ENCODE measurements at regions not wholly inside any gene's neighbourhood (a gene's known extent, or its start where the extent isn't known, plus 50 kb on each side); places are given as distances from the start of the nearest gene placed in this dataset.

DNA sequence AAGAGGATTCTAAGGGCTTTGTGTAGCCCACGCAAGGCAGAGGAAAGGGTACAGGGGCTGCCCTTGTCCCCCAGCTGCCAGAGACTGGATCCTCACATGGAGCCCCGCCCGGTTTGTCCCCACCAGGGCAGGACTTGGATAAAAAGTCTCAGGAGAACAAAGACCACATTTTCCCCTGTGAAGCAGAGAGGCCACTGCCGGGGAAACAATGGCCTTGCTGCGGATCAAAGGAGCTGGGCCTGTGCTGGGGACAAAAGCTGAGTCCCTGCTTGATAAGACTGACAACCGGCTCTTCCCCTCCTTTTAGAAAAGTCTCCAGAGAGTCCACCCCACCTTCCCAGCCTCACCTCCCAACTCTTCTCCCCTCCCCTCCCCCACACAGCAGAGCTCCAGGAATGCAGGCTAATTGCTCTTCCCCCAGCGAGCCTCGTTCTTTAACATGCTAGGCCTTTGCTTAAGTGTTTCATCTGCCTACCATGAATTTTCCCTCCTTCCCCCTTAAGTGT lies 142.4 kb downstream of the PLPP3 start:
- TF ChIP-seq, protein P1, sequence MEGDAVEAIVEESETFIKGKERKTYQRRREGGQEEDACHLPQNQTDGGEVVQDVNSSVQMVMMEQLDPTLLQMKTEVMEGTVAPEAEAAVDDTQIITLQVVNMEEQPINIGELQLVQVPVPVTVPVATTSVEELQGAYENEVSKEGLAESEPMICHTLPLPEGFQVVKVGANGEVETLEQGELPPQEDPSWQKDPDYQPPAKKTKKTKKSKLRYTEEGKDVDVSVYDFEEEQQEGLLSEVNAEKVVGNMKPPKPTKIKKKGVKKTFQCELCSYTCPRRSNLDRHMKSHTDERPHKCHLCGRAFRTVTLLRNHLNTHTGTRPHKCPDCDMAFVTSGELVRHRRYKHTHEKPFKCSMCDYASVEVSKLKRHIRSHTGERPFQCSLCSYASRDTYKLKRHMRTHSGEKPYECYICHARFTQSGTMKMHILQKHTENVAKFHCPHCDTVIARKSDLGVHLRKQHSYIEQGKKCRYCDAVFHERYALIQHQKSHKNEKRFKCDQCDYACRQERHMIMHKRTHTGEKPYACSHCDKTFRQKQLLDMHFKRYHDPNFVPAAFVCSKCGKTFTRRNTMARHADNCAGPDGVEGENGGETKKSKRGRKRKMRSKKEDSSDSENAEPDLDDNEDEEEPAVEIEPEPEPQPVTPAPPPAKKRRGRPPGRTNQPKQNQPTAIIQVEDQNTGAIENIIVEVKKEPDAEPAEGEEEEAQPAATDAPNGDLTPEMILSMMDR (IDR thresholded peaks at IDR 0.05), result no peak
- TF ChIP-seq POLR2A (IDR thresholded peaks at IDR 0.05), result no peak
- TF ChIP-seq POLR2AphosphoS5 (IDR thresholded peaks at IDR 0.05), result no peak

All from prostate gland (tissue), 2 donors.